NCI-H1694 treated with DMSO at 0.1 percent for 48 hours (cell line): ENCODE measurements at regions not wholly inside any gene's neighbourhood (a gene's known extent, or its start where the extent isn't known, plus 50 kb on each side); places are given as distances from the start of the nearest gene placed in this dataset.
"Not testable (repeated sequence)": the region's sequence is repeated elsewhere in the genome, so short reads cannot be mapped to it uniquely, and the experiment has no call there.

Source experiments
- DNase-seq: peaks from one replicate; lab custom pipeline; 2025; lab: John Stamatoyannopoulos, UW

GRCh38 chr2:167681234-167682015 lies 566.0 kb downstream of the STK39 start:
- peak; percentile 29 for DNase-seq

GRCh38 chr2:167678158-167678557 lies 569.2 kb downstream of the STK39 start:
- DNase-seq = no peak

- no peak for DNase-seq
These were observed 571.5 kb downstream of the STK39 start for GRCh38 chr2:167675906-167676305.

- DNase-seq = no peak
These were observed 576.8 kb downstream of the STK39 start for GRCh38 chr2:167670588-167670987.

- no peak for DNase-seq
These were observed 594.3 kb downstream of the STK39 start for GRCh38 chr2:167653131-167653530.

- DNase-seq = no peak
These were observed 595.0 kb downstream of the STK39 start for GRCh38 chr2:167652401-167652800.

GRCh38 chr2:167651406-167652151 lies 595.8 kb downstream of the STK39 start:
- no peak for DNase-seq

GRCh38 chr2:167646557-167646956 lies 600.8 kb downstream of the STK39 start:
- DNase-seq = no peak

- DNase-seq = no peak
These were observed 607.3 kb downstream of the STK39 start for GRCh38 chr2:167640096-167640495.

GRCh38 chr2:167637741-167638140 lies 609.7 kb downstream of the STK39 start:
- no peak for DNase-seq

GRCh38 chr2:167632271-167632670 lies 615.1 kb downstream of the STK39 start:
- not testable (repeated sequence) for DNase-seq

- no peak for DNase-seq
These were observed 620.4 kb downstream of the STK39 start for GRCh38 chr2:167626961-167627360.

GRCh38 chr2:167626301-167626700 lies 621.1 kb downstream of the STK39 start:
- DNase-seq = no peak

GRCh38 chr2:167616997-167617396 lies 630.4 kb downstream of the STK39 start:
- DNase-seq = no peak

- no peak for DNase-seq
These were observed 633.9 kb downstream of the STK39 start for GRCh38 chr2:167613471-167613870.

- DNase-seq = no peak
These were observed 638.9 kb downstream of the STK39 start for GRCh38 chr2:167608487-167608886.

- no peak for DNase-seq
These were observed 639.7 kb downstream of the STK39 start for GRCh38 chr2:167607731-167608130.

- DNase-seq = no peak
These were observed 640.2 kb downstream of the STK39 start for GRCh38 chr2:167607211-167607610.

- no peak for DNase-seq
These were observed 645.3 kb downstream of the STK39 start for GRCh38 chr2:167602122-167602521.

GRCh38 chr2:167599219-167599618 lies 648.2 kb downstream of the STK39 start:
- DNase-seq = no peak

- no peak for DNase-seq
These were observed 651.4 kb downstream of the STK39 start for GRCh38 chr2:167595839-167596471.

GRCh38 chr2:167595021-167595420 lies 652.4 kb downstream of the STK39 start:
- DNase-seq = no peak

GRCh38 chr2:167592441-167592840 lies 655.0 kb downstream of the STK39 start:
- DNase-seq = no peak
